LoVo (cell line): ENCODE measurements at regions not wholly inside any gene's neighbourhood (a gene's known extent, or its start where the extent isn't known, plus 50 kb on each side); places are given as distances from the start of the nearest gene placed in this dataset.
A peak's percentile ranks its signal among the peaks of the same experiment; 100 is the strongest.

ENCODE experiments used
- DNase-seq: peaks from one replicate; pipeline ENCODE4 v3.0.0-alpha.2; 2016; ENCODE audit warnings: low spot score

- DNase-seq = no peak
Observed at GRCh38 chr5:125390326-125390725, 643.9 kb upstream of the ZNF608 start.

- no peak for DNase-seq
Observed at GRCh38 chr5:125393221-125393815, 646.9 kb upstream of the ZNF608 start.

- DNase-seq = peak; percentile 53
Observed at GRCh38 chr5:125394661-125395280, 648.3 kb upstream of the ZNF608 start.

GRCh38 chr5:125396462-125396861 is 650.0 kb upstream of the ZNF608 start:
- DNase-seq = no peak

- DNase-seq = no peak
Observed at GRCh38 chr5:125398466-125398865, 652.0 kb upstream of the ZNF608 start.

GRCh38 chr5:125399885-125400284 is 653.4 kb upstream of the ZNF608 start:
- DNase-seq = no peak

- DNase-seq = peak; percentile 51
Observed at GRCh38 chr5:125401724-125402622, 655.5 kb upstream of the ZNF608 start.

- DNase-seq = no peak
Observed at GRCh38 chr5:125402787-125403186, 656.3 kb upstream of the ZNF608 start.

GRCh38 chr5:125404056-125404455 is 657.6 kb upstream of the ZNF608 start:
- DNase-seq = no peak

- DNase-seq = peak; percentile 85
Observed at GRCh38 chr5:125408448-125409233, 662.2 kb upstream of the ZNF608 start.

GRCh38 chr5:125409234-125409860 is 662.9 kb upstream of the ZNF608 start:
- peak; percentile 59 for DNase-seq

GRCh38 chr5:125409861-125410536 is 663.6 kb upstream of the ZNF608 start:
- no peak for DNase-seq

- no peak for DNase-seq
Observed at GRCh38 chr5:125410537-125411070, 664.2 kb upstream of the ZNF608 start.

- no peak for DNase-seq
Observed at GRCh38 chr5:125411071-125411743, 664.8 kb upstream of the ZNF608 start.

- no peak for DNase-seq
Observed at GRCh38 chr5:125411744-125412560, 665.5 kb upstream of the ZNF608 start.

GRCh38 chr5:125412561-125413495 is 666.4 kb upstream of the ZNF608 start:
- no peak for DNase-seq

- no peak for DNase-seq
Observed at GRCh38 chr5:125413496-125414274, 667.2 kb upstream of the ZNF608 start.
